Astrocyte (in vitro differentiated cells and primary cell): ENCODE measurements at regions not wholly inside any gene's neighbourhood (a gene's known extent, or its start where the extent isn't known, plus 50 kb on each side); places are given as distances from the start of the nearest gene placed in this dataset.

Source experiments
- CTCF ChIP-seq: IDR thresholded peaks from 2 replicates; pipeline ENCODE4 v1.5.1; 2011; ENCODE audit warnings: low read depth, mild to moderate bottlenecking, inconsistent platforms, low read length, moderate library complexity; ENCODE audit not compliant: insufficient read depth
- EZH2 ChIP-seq: IDR thresholded peaks from 2 replicates; pipeline ENCODE4 v1.6.1; 2012; ENCODE audit warnings: mild to moderate bottlenecking, low read length, inconsistent platforms; ENCODE audit not compliant: insufficient read depth

GRCh38 chr11:79937676-79938334, 497.0 kb upstream of the TENM4 start:
- TF ChIP-seq EZH2 (no peak), CTCF (no peak)
